ENCODE measurements at regions not wholly inside any gene's neighbourhood (a gene's known extent, or its start where the extent isn't known, plus 50 kb on each side); places are given as distances from the start of the nearest gene placed in this dataset.

DNA sequence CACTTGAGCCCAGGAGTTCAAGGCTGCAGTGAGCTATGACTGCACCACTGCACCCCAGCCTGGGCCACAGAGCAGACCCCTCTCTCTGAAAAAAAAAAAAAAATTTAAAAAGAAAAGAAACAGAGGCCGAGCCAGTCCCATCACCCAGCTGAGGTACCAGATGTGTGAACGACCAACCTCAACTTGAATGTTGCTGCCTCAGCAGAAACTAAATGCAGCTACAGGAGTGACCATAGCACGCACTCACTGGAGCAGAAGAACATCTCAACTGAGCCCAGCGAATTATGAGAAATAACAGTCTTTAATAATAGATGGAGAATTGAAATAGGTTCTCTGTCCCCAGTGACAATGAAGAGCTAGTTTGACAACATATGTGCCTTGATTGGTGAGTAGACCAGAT is 53.1 kb upstream of the ST8SIA6 start:
- H3K9me3 ChIP-seq (replicated peaks) = no peaks in the 10 kb centered on the region
- H3K4me3 ChIP-seq = no peak overlapping the region
- no peaks in the 10 kb centered on the region for H3K36me3 ChIP-seq
- no peaks in the 10 kb centered on the region for H3K4me1 ChIP-seq
- no peak for DNase-seq
- no peaks in the 10 kb centered on the region for H3K27me3 ChIP-seq
- H3K27ac ChIP-seq = no peak overlapping the region

DNA sequence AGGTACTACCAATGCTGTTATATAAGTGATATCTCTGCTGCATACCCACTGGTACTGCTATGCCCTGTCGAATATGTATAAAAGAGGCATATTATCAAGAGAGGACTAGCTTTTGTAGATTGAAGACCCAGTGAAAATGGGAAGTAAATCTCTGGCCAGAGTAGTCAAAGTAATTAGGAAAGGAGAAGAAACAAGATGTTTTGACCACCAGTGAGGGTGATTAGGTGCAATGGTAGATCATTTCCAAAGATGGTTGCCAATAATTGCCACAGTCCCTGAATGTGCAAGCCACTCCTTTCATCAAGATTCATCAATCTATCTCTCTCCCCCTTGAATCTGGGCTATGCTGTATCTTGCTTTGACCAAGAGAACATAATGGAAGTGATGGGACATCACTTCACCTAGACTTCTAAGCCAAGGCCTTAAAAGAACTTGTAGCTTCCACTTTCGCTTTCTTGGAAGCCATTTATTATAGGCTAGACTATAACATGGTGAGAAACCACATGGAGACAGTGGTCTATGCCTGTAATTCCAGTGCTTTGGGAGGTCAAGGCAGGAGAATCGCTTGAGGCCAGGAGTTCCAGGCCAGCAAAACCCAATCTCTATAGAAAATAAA is 52.6 kb upstream of the ST8SIA6 start:
- no peak for DNase-seq
- no peak overlapping the region for H3K4me3 ChIP-seq
- H3K27me3 ChIP-seq = no peaks in the 10 kb centered on the region
- no peaks in the 10 kb centered on the region for H3K9me3 ChIP-seq (replicated peaks)
- H3K4me1 ChIP-seq = no peaks in the 10 kb centered on the region
- no peak overlapping the region for H3K27ac ChIP-seq
- no peaks in the 10 kb centered on the region for H3K36me3 ChIP-seq

DNA sequence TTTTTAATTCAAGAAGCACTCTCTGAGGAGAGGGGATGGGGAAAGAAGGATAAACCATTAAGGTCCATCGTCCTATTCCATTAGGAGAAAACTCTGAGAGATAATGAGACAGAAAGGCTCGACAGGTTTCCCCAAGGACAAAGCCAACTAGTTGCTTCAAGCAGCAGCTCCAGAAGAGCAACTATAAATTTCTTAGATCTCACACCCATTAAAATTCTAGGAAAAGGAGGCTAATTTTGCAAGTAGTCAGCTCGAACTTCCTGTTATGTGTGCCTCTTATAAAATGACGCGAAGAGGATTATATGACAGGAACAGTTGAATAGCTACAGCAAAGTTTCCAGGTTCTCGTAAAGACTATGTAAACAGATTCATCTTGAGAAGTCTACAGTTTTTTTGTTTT is 52.0 kb upstream of the ST8SIA6 start:
- DNase-seq = no peak
- no peaks in the 10 kb centered on the region for H3K36me3 ChIP-seq
- no peaks in the 10 kb centered on the region for H3K9me3 ChIP-seq (replicated peaks)
- no peak overlapping the region for H3K27ac ChIP-seq
- H3K27me3 ChIP-seq = no peaks in the 10 kb centered on the region
- no peak overlapping the region for H3K4me3 ChIP-seq
- H3K4me1 ChIP-seq = no peaks in the 10 kb centered on the region

DNA sequence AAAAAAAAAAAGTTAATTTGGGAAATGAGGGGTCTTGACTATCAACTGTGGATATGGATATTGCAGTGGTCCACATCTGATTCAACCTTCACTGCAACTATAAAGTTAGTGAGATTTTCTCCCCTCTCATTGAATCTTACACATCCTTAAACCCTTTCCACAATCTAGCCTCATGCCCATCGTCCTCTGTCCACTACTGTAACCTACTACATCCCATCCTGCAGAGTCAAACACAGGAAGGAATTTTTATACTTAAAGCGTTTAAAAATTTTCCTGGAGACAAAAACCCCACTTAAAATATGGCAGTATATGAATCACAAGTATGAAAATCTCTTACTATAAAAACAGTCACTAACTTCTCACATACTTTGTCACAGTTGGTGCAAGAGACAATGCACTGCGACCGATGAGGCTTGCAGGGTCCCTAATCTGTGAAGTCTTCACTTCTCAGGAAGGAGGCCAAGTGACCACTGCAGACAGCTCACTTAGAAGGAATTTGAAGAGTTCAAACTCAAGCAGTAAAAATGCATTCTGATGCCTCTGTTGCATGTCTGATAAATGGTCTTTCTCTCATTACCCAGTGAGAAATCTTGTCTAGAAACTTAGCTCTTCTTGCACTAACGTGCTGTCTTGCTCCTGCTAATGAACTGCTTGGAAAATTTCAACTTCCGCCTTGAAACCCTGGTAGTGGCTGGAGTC is 50.3 kb upstream of the ST8SIA6 start:
- Histone ChIP-seq H3K4me3 (no peak overlapping the region), H3K27ac (no peak overlapping the region), H3K36me3 (no peaks in the 10 kb centered on the region), H3K4me1 (no peaks in the 10 kb centered on the region), H3K27me3 (no peaks in the 10 kb centered on the region), H3K9me3 (replicated peaks) (no peaks in the 10 kb centered on the region)
- no peak for DNase-seq

Data from SJCRH30 (cell line).